K562 (cell line): ENCODE measurements at regions not wholly inside any gene's neighbourhood (a gene's known extent, or its start where the extent isn't known, plus 50 kb on each side); places are given as distances from the start of the nearest gene placed in this dataset.
A peak's percentile ranks its signal among the peaks of the same experiment; 100 is the strongest.

ENCODE experiments used
- ATAC-seq: fragments of 200-7000 bp; cut with Tn5 transposase; 3 replicates; pipeline ENCODE4 v1.9.1; 2020; ENCODE audit warnings: moderate library complexity
- BruUV-seq: library from RNA; stranded (reverse); fragments of 400-500 nt; replicated peaks from 2 replicates; lab custom pipeline; 2021; lab: Mats Ljungman, UMichigan
- CTCF ChIA-PET: fragments of 300-600 bp; formaldehyde crosslinking; extraction: SDS; loops from one replicate; lab custom pipeline; 2021; ENCODE audit warnings: low intra/inter-chr PET ratio; lab: Yijun Ruan, JAX
- POLR2A ChIA-PET: fragments of 300-600, 350-650 bp; sonication (Branson Sonifier 250); formaldehyde crosslinking; extraction: SDS; loops from one replicate; lab custom pipeline; 2021; ENCODE audit warnings: antibody characterized with exemption, inconsistent platforms; lab: Yijun Ruan, JAX
- DNase-seq, 4 experiments: peaks; one replicate each; pipeline versions ENCODE4 v3.0.0 to v3.0.0-alpha.2; 2011 to 2018; ENCODE audit warnings: low spot score in 3 of 4, mixed read lengths in 3 of 4; ENCODE audit errors: extremely low read depth in 1 of 4
- FAIRE-seq: peaks from 2 replicates; lab custom pipeline; 2011; peaks lifted over from hg19 to GRCh38; lab: Jason Lieb, UNC
- H2AFZ ChIP-seq: 2 replicates; pipeline ENCODE4 v1.6.0; 2011; ENCODE audit warnings: low read depth, low read length, control low read depth, inconsistent platforms
- H3K27ac ChIP-seq: fragments of 200-600 bp; 3 replicates; pipeline ENCODE4 v1.8.0; 2011; ENCODE audit warnings: low read depth, mild to moderate bottlenecking, control low read depth, inconsistent platforms, low read length, moderate library complexity, mixed read lengths; ENCODE audit errors: extremely low read depth
- H3K27me3 ChIP-seq, 2 experiments: fragments of 300-600 bp in 1 of 2; 2 replicates in 1 of 2; 3 replicates in 1 of 2; pipeline versions ENCODE4 v1.6.0 to v1.8.0; 2011; ENCODE audit warnings: inconsistent platforms in 2 of 2, low read length in 2 of 2, mild to moderate bottlenecking in 1 of 2, mixed read lengths in 1 of 2, moderate library complexity in 1 of 2; ENCODE audit not compliant: control insufficient read depth in 2 of 2, insufficient read depth in 2 of 2
- H3K36me3 ChIP-seq: fragments of 300-600 bp; 3 replicates; pipeline ENCODE4 v1.8.0; 2011; ENCODE audit warnings: mild to moderate bottlenecking, low read length, inconsistent platforms; ENCODE audit not compliant: control insufficient read depth, insufficient read depth
- H3K4me1 ChIP-seq, 2 experiments: fragments of 200-600 bp in 1 of 2; replicated peaks in 1 of 2; 2 replicates in 1 of 2; 3 replicates in 1 of 2; pipeline versions ENCODE4 v1.5.1 to v1.8.0; 2011; ENCODE audit warnings: inconsistent platforms in 2 of 2, low read length in 2 of 2, mild to moderate bottlenecking in 1 of 2, mixed read lengths in 1 of 2, moderate library complexity in 1 of 2; ENCODE audit not compliant: control insufficient read depth in 2 of 2, insufficient read depth in 2 of 2
- H3K4me2 ChIP-seq: 2 replicates; pipeline ENCODE4 v1.6.1; 2011; ENCODE audit warnings: low read length, control low read depth, inconsistent platforms, mixed read lengths; ENCODE audit not compliant: insufficient read depth
- H3K4me3 ChIP-seq: fragments of 200-600 bp; sonication (generic), shearing (Covaris generic); 2 replicates; pipeline ENCODE4 v1.5.1; 2016; ENCODE audit warnings: control low read depth, inconsistent platforms
- H3K79me2 ChIP-seq: fragments of 200-600 bp; 3 replicates; pipeline ENCODE4 v1.8.0; 2011; ENCODE audit warnings: low read length, inconsistent platforms; ENCODE audit not compliant: control insufficient read depth, insufficient read depth
- H3K9ac ChIP-seq, 2 experiments: 2 replicates each; pipeline versions ENCODE4 v1.6.0 to v1.6.1; 2011; ENCODE audit warnings: low read depth in 2 of 2, low read length in 2 of 2, control low read depth in 1 of 2, inconsistent platforms in 1 of 2, mild to moderate bottlenecking in 1 of 2, mixed read lengths in 1 of 2; ENCODE audit not compliant: insufficient read depth in 1 of 2
- H3K9me1 ChIP-seq: one replicate; pipeline ENCODE4 v1.6.0; 2011; ENCODE audit warnings: inconsistent platforms, mild to moderate bottlenecking, low read length, moderate library complexity; ENCODE audit not compliant: control insufficient read depth, insufficient read depth
- H3K9me3 ChIP-seq: replicated peaks from 2 replicates; pipeline ENCODE4 v1.5.1; 2011; ENCODE audit warnings: low read depth, low read length, inconsistent platforms; ENCODE audit not compliant: control insufficient read depth, insufficient read depth
- H4K20me1 ChIP-seq: replicated peaks from 2 replicates; pipeline ENCODE4 v1.6.1; 2011; ENCODE audit warnings: low read length, inconsistent platforms, mixed read lengths; ENCODE audit not compliant: control insufficient read depth, insufficient read depth
- CEBPB ChIP-seq: fragments of 450-650 bp; IDR thresholded peaks from 2 replicates; pipeline ENCODE4 v1.6.1; 2016; ENCODE audit warnings: missing genetic modification characterization, missing compliant biosample characterization
- CEBPG ChIP-seq, 3 experiments: fragments of 200-800 bp in 1 of 3; sonication (Bioruptor generic) in 1 of 3; sonication (generic) in 1 of 3; formaldehyde crosslinking in 1 of 3; IDR thresholded peaks in 2 of 3; conservative IDR thresholded peaks in 1 of 3; 2 replicates each; pipeline versions ENCODE4 v1.6.1 to v1.8.0; 2016 to 2022; ENCODE audit warnings: missing compliant biosample characterization in 2 of 3, missing genetic modification characterization in 2 of 3, mild to moderate bottlenecking in 1 of 3, missing genetic modification reagents in 1 of 3
- MCM5 ChIP-seq: fragments of 450-650 bp; IDR thresholded peaks from 2 replicates; pipeline ENCODE4 v1.6.1; 2016; ENCODE audit warnings: low read depth
- PHB ChIP-seq: fragments of 250-450 bp; sonication (Bioruptor Pico); IDR thresholded peaks from 2 replicates; pipeline ENCODE4 v1.5.0; 2021
- WGBS: fragments of 100-300 bp; shearing (Covaris generic); methylation state at CpG from one replicate; pipeline ENCODE4 v1.1.6; 2016; ENCODE audit warnings: low coverage, mixed read lengths; ENCODE audit not compliant: insufficient coverage; ENCODE audit errors: missing lambda C conversion rate; 5-methylcytosine and 5-hydroxymethylcytosine counted together
- in situ Hi-C: fragments of 300-500 bp; cut with MboI; formaldehyde crosslinking; loops from 4 replicates; pipeline ENCODE4 v1.15.0; 2018; ENCODE audit warnings: inconsistent platforms, mixed read lengths
- intact Hi-C: fragments of 100-400 bp; cut with micrococcal nuclease; formaldehyde crosslinking; loops from 2 replicates; pipeline ENCODE4 v1.14.2; 2022
- TF ChIP-seq, protein P1 (sequence below): fragments of 450-650 bp; IDR thresholded peaks from 2 replicates; pipeline ENCODE4 v1.6.1; 2016; ENCODE audit warnings: missing biosample characterization, missing genetic modification characterization

- ChIA-PET CTCF (no interaction called here), POLR2A (interaction anchor here (1.2 kb wide), 1 partner anchor 15 kb away, joined by 5 read pairs; no protein-coding TSS in a partner anchor)
- H3K36me3 ChIP-seq = peaks cover 16% of the 10 kb centered on the region; the same call in 1 of the 3 replicates
- H3K4me1 ChIP-seq = no peaks in the 10 kb centered on the region; a peak in 1 of 5 replicates
- DNase-seq (no peak), FAIRE-seq (no peak), ATAC-seq (no peak)
- TF ChIP-seq CEBPB (tag) (peak; percentile 94), MCM5 (no peak), PHB (CRISPR knock-in tag) (no peak), CEBPG (CRISPR knock-in tag; IDR thresholded peaks at IDR 0.05) (peak; percentile 33; the same call in 1 of the 2 replicates), CEBPG (tag; conservative IDR thresholded peaks at IDR 0.05 in 1 of 2, IDR thresholded peaks at IDR 0.05 in 1 of 2) (peak; percentile 66 to 96)
- TF ChIP-seq, protein P1, sequence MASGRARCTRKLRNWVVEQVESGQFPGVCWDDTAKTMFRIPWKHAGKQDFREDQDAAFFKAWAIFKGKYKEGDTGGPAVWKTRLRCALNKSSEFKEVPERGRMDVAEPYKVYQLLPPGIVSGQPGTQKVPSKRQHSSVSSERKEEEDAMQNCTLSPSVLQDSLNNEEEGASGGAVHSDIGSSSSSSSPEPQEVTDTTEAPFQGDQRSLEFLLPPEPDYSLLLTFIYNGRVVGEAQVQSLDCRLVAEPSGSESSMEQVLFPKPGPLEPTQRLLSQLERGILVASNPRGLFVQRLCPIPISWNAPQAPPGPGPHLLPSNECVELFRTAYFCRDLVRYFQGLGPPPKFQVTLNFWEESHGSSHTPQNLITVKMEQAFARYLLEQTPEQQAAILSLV = peak; percentile 75; the same call in 1 of the 2 replicates
- no peak overlapping the region for H3K9ac ChIP-seq
- intact Hi-C loops = no loop called here
- H2AFZ ChIP-seq = no peak overlapping the region
- H4K20me1 ChIP-seq = no peaks in the 10 kb centered on the region
- H3K9me3 ChIP-seq = no peaks in the 10 kb centered on the region
- WGBS = 82% methylated on average over 4 of the region's 4 CpGs
- no peak overlapping the region for H3K4me3 ChIP-seq
- no TSS peak for BruUV-seq
- no peaks in the 10 kb centered on the region for H3K27me3 ChIP-seq
- H3K9me1 ChIP-seq = no peaks in the 10 kb centered on the region
- no peak overlapping the region for H3K4me2 ChIP-seq
- H3K27ac ChIP-seq = no peak overlapping the region
- H3K79me2 ChIP-seq = peaks cover 19% of the 10 kb centered on the region
- in situ Hi-C loops = no loop called here
Measured at GRCh38 chr14:30468354-30468753, 90.6 kb upstream of the G2E3 start.
